DOHH2 (cell line): ENCODE measurements at regions not wholly inside any gene's neighbourhood (a gene's known extent, or its start where the extent isn't known, plus 50 kb on each side); places are given as distances from the start of the nearest gene placed in this dataset.
"Not testable (repeated sequence)": the region's sequence is repeated elsewhere in the genome, so short reads cannot be mapped to it uniquely, and the experiment has no call there.

Source experiments
- H3F3A ChIP-seq: fragments of 200-600 bp; sonication (generic), shearing (Covaris generic); 2 replicates; pipeline ENCODE4 v1.6.0; 2016; ENCODE audit warnings: antibody characterized with exemption, mild to moderate bottlenecking; ENCODE audit not compliant: control insufficient read depth, insufficient read depth
- H3K27ac ChIP-seq: fragments of 200-600 bp; sonication (generic); 2 replicates; pipeline ENCODE4 v1.5.1; 2014; ENCODE audit warnings: low read depth, mild to moderate bottlenecking, low read length, moderate library complexity
- H3K27me3 ChIP-seq: fragments of 200-600 bp; sonication (generic); 2 replicates; pipeline ENCODE4 v1.6.1; 2014; ENCODE audit warnings: mild to moderate bottlenecking, low read length, mixed read lengths; ENCODE audit not compliant: control insufficient read depth
- H3K36me3 ChIP-seq: fragments of 200-600 bp; sonication (generic); 2 replicates; pipeline ENCODE4 v1.6.1; 2014; ENCODE audit warnings: mild to moderate bottlenecking, low read length, moderate library complexity, mixed read lengths; ENCODE audit not compliant: control insufficient read depth
- H3K4me1 ChIP-seq: fragments of 200-600 bp; sonication (generic); 2 replicates; pipeline ENCODE4 v1.6.1; 2014; ENCODE audit warnings: mild to moderate bottlenecking, low read length, mixed read lengths; ENCODE audit not compliant: control insufficient read depth
- H3K4me2 ChIP-seq: fragments of 200-600 bp; sonication (generic); 2 replicates; pipeline ENCODE4 v1.6.0; 2014; ENCODE audit warnings: mild to moderate bottlenecking, low read length, moderate library complexity
- H3K4me3 ChIP-seq: fragments of 200-600 bp; sonication (generic); 2 replicates; pipeline ENCODE4 v1.5.1; 2014; ENCODE audit warnings: mild to moderate bottlenecking, low read length, mixed read lengths
- H3K79me2 ChIP-seq: fragments of 200-600 bp; sonication (generic); 2 replicates; pipeline ENCODE4 v1.6.1; 2014; ENCODE audit warnings: mild to moderate bottlenecking, low read length, mixed read lengths; ENCODE audit not compliant: control insufficient read depth
- H3K9me2 ChIP-seq: fragments of 200-600 bp; sonication (generic); replicated peaks from 2 replicates; pipeline ENCODE4 v1.6.1; 2014; ENCODE audit warnings: mild to moderate bottlenecking, low read length, mixed read lengths; ENCODE audit not compliant: control insufficient read depth
- H3K9me3 ChIP-seq: fragments of 200-600 bp; sonication (generic); 2 replicates; pipeline ENCODE4 v1.6.1; 2014; ENCODE audit warnings: antibody characterized with exemption, low read length, mixed read lengths; ENCODE audit not compliant: control insufficient read depth, insufficient read depth
- H4K20me1 ChIP-seq: fragments of 200-600 bp; sonication (generic); 2 replicates; pipeline ENCODE4 v1.6.0; 2014; ENCODE audit warnings: low read depth, mild to moderate bottlenecking, antibody characterized with exemption, low read length, moderate library complexity; ENCODE audit not compliant: control insufficient read depth, insufficient read depth
- EZH2phosphoT487 ChIP-seq: fragments of 200-600 bp; sonication (generic); IDR thresholded peaks from 2 replicates; pipeline ENCODE4 v1.6.1; 2017; ENCODE audit warnings: borderline replicate concordance, mild to moderate bottlenecking, antibody characterized with exemption, low read length, moderate library complexity, mixed read lengths
- TF ChIP-seq, protein P1 (sequence below): fragments of 200-600 bp; sonication (generic); IDR thresholded peaks from one replicate; pipeline ENCODE4 v1.5.1; 2014; ENCODE audit warnings: antibody characterized with exemption, mild to moderate bottlenecking, low read depth, low read length; ENCODE audit not compliant: poor library complexity, severe bottlenecking

DNA sequence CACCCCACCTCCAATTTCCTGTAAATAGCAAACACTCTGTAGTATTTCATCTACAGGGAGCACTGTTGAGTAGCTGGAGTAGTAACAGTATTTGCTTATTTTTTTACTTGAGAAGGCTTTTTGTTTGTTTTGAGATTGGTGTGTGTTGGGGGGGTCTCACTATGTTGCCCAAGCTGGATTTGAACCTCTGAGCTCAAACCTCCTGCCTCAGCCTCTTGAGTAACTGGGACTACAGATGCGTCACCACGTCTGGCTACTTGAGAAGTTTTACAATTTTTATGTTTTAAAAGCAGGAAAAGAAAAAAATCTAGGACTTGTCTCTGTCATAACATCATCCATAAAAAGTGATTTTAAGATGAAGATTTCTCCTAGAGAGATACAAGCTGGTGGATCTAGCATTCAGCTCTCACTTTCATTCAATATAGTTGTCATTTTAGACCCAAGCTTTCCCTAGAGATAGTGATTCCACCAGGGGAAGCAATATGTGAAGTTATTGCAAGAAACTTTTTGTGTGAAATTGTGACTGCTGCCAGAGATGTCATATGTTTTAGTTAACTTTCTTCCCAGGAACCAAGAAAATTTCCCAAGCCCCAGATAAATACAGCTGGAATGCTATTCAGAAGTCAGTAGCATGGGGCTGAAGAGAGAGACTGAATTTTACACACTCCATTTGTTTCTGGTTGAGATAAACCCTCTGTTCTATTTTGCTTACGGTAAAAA is 60.2 kb upstream of the MAP4K3 start:
- Histone ChIP-seq H3K4me3 (no peak overlapping the region), H3K79me2 (no peaks in the 10 kb centered on the region), H3K36me3 (peaks cover 3% of the 10 kb centered on the region; the same call in 1 of the 2 replicates), H3K4me2 (peak overlapping the region; percentile 22; the same call in 1 of the 2 replicates), H3K9me2 (no peaks in the 10 kb centered on the region), H3K27me3 (no peaks in the 10 kb centered on the region), H3F3A (peaks cover 15% of the 10 kb centered on the region), H3K4me1 (peaks cover 57% of the 10 kb centered on the region), H3K9me3 (no peaks in the 10 kb centered on the region), H3K27ac (no peak overlapping the region), H4K20me1 (no peaks in the 10 kb centered on the region)
- TF ChIP-seq, protein P1, sequence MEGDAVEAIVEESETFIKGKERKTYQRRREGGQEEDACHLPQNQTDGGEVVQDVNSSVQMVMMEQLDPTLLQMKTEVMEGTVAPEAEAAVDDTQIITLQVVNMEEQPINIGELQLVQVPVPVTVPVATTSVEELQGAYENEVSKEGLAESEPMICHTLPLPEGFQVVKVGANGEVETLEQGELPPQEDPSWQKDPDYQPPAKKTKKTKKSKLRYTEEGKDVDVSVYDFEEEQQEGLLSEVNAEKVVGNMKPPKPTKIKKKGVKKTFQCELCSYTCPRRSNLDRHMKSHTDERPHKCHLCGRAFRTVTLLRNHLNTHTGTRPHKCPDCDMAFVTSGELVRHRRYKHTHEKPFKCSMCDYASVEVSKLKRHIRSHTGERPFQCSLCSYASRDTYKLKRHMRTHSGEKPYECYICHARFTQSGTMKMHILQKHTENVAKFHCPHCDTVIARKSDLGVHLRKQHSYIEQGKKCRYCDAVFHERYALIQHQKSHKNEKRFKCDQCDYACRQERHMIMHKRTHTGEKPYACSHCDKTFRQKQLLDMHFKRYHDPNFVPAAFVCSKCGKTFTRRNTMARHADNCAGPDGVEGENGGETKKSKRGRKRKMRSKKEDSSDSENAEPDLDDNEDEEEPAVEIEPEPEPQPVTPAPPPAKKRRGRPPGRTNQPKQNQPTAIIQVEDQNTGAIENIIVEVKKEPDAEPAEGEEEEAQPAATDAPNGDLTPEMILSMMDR: no peak

- H3K27ac ChIP-seq, H3K4me2 ChIP-seq, H3K9me2 ChIP-seq, H3K36me3 ChIP-seq, H3F3A ChIP-seq, H3K4me3 ChIP-seq, H3K79me2 ChIP-seq, H3K27me3 ChIP-seq, H3K9me3 ChIP-seq, H4K20me1 ChIP-seq: not testable (repeated sequence)
- H3K4me1 ChIP-seq: peaks cover 57% of the 10 kb centered on the region
Observed at GRCh38 chr2:39498176-39498575, 61.1 kb upstream of the MAP4K3 start.

DNA sequence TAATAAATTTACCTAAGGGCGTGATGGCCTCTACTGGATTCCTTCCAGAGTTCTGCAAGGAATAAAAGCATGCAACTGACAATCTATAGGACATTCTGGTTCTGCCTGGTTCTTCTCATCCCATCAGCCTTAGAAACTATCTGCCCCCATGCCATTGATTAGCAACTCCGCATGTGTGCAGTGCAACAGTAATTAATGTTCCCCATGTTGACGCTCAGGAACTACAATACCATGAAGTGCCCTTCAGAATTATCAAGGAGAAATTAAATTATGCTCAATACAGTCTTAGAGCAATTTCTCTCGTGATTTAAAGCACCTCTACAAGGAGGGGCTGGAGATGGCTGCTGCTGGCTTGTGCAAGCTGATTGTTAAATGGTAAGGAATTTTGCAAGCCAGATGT is 61.7 kb upstream of the MAP4K3 start:
- Histone ChIP-seq H3K27ac (no peak overlapping the region), H3K27me3 (peaks cover 2% of the 10 kb centered on the region; the same call in 1 of the 2 replicates), H3K4me2 (no peak overlapping the region), H3K9me3 (no peaks in the 10 kb centered on the region), H3F3A (no peaks in the 10 kb centered on the region), H3K4me3 (no peak overlapping the region), H3K79me2 (no peaks in the 10 kb centered on the region), H3K36me3 (no peaks in the 10 kb centered on the region; the same call in 1 of the 2 replicates), H4K20me1 (no peaks in the 10 kb centered on the region), H3K9me2 (no peaks in the 10 kb centered on the region), H3K4me1 (peaks cover 57% of the 10 kb centered on the region)
- TF ChIP-seq, protein P1: no peak
- no peak for TF ChIP-seq EZH2phosphoT487

- Histone ChIP-seq H3K9me3 (no peaks in the 10 kb centered on the region), H3K4me3 (no peak overlapping the region), H3K9me2 (no peaks in the 10 kb centered on the region), H3K36me3 (no peaks in the 10 kb centered on the region), H3K4me1 (peaks cover 57% of the 10 kb centered on the region), H4K20me1 (no peaks in the 10 kb centered on the region), H3K4me2 (no peak overlapping the region), H3K27ac (no peak overlapping the region), H3K79me2 (no peaks in the 10 kb centered on the region), H3F3A (no peaks in the 10 kb centered on the region), H3K27me3 (peaks cover 2% of the 10 kb centered on the region; the same call in 1 of the 2 replicates)
- TF ChIP-seq EZH2phosphoT487: no peak
- TF ChIP-seq, protein P1: no peak
Observed at GRCh38 chr2:39499336-39499735, 62.3 kb upstream of the MAP4K3 start.
